Islet of Langerhans (tissue), 1 donor: ENCODE measurements at regions not wholly inside any gene's neighbourhood (a gene's known extent, or its start where the extent isn't known, plus 50 kb on each side); places are given as distances from the start of the nearest gene placed in this dataset.
"Not testable (repeated sequence)": the region's sequence is repeated elsewhere in the genome, so short reads cannot be mapped to it uniquely, and the experiment has no call there.

Experiments
- FAIRE-seq: peaks from one replicate; lab custom pipeline; 2011; peaks lifted over from hg19 to GRCh38; lab: Jason Lieb, UNC

DNA sequence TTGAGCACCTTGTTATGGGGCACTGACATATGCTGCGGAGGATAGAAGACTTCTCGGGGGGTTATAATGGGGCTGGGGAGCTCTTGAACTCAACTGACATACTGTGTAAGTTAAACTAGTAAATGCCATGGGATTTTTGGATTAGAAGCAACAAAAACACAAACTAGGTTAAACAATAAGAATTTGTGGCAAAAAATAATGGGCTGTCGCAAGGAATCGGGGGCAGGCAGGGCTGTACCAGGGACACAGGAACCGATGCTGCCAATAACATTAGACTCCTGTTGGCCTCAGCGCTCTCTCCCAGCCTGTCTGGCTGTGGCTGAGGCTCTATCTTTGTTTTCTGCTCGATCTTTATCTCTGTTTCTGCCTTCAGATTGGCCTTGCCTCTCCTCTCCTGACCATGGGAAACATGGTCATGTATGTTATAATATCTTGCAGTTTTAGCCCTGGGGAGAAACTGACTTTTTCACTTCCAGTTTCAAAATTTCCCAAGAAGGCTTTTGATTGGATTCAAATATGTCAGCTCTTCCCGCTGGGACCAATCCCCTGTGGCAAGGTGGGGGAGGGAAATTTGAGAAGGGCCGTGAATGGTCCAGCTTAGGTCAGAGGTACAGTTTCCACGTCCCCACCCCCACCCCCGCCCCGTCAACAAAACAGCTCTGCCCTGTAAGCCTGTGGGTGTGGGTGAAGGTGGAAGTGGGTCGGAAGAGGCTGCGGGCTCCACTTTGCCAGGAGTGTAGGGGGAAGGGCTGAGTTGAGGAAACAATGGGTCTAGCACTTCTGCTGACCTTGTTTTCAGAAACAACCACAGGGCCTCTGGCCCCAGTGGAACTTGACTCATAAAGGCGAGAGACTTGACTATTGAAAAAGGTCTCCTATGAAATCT lies 161.1 kb upstream of the TBL1XR1 start:
- FAIRE-seq = no peak

DNA sequence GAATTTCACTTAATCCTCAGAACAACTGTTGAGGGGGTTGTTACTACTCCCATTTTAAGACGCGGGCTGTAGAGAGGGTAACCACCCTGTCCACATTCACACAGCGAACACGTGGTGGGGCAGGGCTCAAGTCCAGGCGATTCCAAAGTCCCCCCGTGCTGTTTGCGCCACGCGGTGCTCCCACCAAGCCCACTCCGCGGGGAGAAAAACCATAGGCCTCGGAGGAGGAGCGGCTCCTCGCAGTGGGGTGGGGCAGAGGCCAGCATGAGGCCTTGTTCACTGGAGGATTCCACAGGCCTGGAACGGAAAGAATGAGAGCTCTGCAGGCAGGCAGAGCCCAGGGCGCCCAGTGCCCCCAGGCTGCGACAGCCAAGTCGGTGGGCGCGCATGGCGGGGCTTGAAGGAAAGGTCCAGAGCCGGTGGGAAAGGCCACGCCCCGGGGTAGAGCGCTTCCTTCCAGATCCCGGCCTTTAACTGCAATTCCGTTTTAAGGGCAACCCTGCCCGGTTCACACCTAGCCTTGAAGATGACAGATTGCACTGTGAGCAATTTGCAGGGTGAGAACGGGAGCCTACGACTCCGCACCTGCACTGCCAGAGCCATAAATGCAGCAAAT lies 161.8 kb upstream of the TBL1XR1 start:
- no peak for FAIRE-seq

DNA sequence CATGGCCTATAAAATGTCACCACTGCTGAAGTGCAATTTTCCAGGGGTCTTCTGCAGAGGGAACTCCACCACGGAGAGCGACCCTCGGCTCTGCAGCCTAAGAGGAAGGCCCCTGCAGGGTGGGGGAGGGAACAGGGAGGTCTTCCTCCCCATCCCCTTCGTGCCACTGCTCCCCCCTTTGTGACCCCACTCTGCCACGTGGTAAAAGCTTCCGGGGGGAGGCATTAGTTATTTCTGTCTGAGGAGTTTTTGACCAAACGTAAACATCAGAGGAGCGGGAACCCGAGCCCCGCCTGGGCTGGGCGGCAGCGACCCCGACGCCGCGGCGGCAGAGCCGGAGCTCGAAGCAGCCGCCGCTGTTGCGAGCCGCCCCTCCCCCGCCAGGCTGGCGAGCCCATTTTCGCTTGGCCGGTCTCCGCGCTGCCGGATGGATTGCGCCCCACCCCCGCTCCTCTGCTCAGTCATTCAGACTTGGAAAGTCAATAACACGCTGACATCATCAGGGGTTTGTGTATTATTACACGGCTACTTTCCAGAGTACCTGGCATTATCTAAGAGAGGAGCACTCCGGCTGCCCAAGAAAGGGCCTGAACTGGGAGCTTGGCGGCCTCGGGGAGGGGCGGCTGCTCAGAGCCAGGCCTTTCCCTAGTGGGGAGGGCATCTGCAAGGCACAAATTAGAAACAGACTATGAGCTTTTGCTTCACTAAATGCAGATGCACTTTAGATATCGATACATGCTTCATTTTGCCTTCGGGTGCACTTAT lies 162.5 kb upstream of the TBL1XR1 start:
- no peak for FAIRE-seq

DNA sequence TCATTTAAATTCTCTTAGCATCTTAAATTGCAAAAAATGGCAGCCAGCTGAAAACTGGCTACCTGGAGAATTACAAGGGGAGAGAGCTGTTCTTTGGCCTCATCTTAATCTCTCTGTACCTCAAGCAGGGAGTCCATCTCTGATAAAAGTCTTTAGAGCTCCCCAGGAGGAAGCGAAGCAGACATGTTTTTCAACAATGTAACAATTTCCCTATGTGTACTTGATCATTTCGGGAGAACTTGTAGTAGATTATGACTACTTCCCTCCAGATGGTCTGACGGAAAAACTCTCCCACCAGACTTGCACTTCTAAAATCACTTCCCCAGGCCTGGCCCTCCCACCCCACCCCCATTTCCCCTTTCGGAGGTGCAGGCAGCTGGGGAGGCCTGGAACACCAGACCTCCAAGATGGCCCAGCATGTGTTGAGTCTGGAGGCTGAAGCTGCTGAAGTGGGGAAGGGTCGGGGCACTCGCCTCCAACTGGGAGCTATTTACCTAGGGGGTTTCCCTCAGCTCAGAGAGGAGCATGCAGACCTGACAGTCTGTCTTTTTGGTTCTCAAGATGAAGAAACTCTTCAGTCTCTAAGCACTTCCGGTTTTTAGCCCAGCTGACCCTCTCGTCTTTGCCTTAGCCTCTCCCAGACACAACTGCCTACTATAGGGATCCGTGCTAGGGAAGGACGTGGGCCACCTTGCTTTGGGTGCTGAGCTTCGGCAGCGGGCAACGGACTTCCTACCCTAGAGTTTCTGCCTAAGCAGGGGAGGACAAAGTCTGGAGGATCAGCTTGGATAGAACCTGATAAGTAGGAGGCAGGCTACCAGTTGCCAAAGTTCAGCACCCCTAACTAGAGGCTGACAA lies 164.0 kb upstream of the TBL1XR1 start:
- FAIRE-seq = no peak

DNA sequence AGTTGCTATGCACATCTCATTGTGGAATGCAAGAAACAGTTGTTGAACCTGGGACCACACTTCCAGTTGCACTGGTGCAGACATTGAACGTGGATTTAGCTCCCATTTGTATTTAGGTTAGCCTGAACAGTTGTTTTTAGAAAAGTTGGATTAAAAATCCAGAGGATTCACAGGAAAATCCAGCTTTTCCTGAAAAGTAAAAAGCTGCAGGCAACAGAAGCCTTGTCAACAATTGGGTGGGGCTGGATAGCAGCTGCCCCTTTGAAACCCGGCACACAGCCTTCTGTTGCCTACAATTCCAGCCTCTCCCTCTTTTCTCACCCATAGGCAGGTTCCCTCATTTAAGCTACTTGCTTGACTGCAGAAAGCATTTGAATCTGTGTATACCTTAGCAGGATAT lies 165.3 kb upstream of the TBL1XR1 start:
- FAIRE-seq = no peak

DNA sequence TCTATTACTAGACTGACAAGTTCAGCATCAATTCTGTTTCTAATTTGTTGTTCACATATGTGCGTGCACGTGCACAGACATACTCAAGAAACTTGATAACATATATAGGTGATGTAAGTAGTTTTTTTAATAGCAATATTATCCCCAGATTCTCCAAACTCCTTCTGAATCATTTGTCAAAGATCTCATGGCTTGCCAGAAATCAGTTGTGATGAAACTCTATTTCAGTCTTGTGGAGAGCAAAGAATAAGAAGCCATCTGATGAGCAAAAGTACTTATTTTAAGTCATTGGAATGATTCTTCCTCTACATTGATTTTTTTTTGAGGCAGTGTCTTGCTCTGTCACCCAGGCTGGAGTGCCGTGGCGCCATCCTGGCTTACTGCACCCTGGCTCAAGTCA lies 167.0 kb upstream of the TBL1XR1 start:
- no peak for FAIRE-seq

DNA sequence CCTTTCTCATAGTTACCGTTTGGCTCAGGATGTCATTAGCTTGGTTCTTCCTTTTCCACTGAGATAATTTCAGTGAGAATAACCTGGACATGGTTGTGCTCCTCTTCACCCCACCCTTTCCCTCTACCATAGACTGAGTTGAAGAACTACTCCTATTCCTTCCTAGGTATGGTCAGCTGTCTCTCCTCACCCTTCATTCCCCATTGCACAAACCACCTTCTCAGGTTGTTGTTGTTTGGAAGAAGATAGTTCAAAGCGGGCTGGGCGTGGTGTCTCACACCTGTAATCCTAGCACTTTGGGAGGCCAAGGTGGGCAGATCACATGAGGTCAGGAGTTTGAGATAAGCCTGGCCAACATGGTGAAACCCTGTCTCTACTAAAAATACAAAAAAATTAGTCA lies 168.0 kb upstream of the TBL1XR1 start:
- FAIRE-seq = not testable (repeated sequence)

DNA sequence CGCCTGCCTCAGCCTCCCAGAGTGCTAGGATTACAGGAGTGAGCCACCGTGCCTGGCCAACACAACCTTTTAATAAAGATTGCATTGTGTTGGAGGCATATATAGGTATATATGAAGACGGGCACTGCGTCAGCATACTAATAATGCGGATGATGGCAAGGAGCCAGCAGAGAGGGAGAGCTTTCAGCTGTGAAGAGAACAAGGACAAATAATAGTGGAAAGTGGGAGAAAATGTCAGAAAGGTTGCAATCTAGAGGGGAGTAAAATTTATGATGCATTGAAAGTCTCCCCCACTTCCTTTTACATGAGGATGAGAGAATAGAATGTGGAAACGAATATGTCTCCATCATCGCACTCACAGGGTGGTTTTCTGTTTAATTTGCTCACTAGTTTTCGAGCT lies 170.5 kb upstream of the TBL1XR1 start:
- FAIRE-seq = no peak

DNA sequence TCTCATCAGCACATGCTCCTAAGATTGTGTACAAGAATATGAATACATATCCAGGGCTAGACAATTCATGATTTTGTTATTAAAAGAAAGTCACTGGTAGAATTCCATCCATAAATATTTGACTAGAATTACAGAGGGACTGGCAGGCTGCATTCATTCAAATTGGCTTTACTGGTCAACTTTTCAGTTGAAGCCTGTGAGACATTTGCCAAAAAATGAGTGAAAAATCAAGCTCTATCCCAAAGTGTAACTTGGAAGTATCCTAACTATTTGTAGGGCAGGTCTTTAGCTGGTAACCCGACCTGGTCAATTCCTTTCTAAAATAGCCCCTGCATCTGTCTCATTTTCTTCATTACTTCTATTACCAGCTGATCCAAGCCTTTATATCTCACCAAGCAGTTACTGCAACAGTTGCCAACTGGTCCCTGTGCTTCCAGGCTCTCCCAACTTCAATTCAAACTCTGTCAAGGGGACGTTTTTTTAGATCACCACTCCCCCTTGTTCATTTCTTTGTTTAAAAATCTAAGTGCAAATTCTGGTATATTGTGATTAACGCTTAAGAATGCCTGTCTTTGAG lies 173.1 kb upstream of the TBL1XR1 start:
- FAIRE-seq = no peak

DNA sequence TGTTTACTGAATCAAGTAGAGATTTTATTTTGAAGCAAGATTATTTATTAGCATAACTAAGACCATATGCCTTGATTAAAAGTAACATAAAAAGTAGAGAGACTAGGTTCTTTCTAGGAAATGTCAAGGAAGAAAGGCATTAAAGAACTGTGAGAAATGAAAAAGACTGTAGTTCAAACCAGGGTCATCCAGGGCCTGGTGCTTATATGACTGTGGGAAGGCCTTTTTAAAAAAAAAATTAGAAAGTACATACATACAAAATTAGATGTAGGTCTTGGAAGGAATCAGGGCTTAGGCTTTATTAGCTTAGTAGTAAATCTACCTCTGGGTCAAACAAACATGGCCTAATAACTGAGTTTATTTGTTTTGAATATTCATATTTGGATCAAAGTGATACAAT lies 173.9 kb upstream of the TBL1XR1 start:
- FAIRE-seq = no peak

DNA sequence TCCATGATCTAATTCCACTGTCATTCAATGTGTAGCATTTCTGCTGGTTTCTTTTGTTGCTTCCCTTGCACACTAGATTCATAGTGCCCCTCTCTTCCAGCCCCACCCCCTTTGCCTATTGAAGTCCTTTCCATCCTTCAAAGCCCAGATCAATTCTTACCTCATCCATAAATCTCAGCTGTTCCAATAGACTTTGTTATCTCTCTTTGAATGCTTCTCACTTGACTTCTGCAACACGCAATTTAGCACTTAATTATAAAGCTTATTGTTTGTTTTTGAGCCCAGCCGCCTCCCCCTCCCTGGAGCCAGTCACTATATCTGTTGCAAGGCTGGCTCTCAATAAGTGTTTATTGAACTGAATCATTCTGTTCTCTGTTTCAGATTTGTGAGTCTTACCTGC lies 174.6 kb upstream of the TBL1XR1 start:
- FAIRE-seq = peak; percentile 93

DNA sequence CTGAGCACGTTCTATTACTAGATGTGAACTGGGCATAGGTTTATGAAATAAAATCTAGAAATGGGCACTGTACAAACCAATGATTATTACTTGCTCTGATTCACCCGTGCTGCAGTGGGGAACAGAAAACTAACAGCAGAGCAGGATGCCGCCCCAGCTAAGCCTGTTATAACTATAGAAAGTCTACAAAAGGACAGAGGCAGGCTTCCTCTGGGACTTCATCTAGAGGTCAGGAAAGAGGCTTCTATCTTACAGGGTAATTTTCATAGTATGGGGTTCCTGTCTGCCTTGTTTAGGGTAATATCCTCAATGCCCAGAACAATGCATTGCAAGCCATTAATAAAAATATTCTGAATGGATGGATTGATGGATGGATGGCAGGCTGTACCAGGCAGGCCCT lies 177.0 kb upstream of the TBL1XR1 start:
- FAIRE-seq = no peak

DNA sequence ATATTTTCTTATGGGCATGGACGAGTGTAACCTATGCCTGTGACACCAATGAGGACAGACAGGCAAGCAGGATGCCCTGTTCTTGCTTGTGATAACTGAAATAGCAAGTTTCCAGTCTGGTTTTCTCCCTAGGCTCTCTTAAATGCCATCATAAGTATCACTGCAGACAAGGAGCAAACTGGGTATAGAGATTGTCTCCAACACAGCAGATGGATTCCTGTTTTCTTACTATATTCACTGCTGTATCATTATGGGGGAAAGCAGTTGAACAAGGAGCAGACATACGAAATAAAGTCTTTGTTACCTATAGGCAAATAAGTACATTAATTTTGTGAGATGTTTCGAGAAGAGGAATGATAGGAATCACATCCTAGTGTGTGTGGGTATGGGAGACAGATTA lies 178.0 kb upstream of the TBL1XR1 start:
- no peak for FAIRE-seq

DNA sequence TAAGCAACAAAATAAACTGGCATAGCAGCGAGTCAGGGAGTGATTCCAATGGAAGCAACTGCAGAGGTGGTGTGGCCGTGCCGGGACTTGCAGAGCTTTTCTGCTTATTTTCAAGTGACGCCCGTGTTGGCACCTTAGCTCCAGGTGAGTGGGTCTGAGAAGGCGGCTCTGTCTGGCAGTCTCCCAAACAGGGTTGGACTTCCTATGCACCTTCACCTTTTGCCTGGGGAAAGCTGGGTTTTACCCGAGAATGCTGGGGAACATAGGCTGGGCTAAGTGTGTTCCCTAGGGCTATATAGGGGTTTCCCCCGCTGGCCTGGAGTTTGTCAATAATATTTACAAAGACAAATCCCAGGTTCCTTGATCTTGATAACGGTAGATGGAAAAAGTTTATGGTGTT lies 179.9 kb upstream of the TBL1XR1 start:
- FAIRE-seq = no peak

DNA sequence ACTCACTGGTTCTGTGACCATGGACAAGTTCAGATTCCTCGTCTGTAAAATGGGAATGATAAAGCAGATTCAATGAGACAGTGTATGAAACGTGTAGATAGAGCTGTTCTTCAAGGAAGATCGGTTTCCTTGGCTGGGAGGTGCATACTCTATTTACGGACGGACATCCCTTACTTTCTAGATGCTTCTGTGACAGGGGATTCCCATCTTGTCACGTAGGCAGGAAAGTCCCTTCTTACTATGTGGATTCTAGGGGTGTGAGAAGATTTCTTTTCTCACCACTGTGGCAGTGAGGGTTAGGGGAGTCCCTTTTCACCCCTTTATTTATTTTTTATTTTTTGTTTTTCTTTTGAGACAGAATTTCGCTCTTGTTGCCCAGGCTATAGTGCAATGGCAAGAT lies 180.9 kb upstream of the TBL1XR1 start:
- FAIRE-seq = no peak

DNA sequence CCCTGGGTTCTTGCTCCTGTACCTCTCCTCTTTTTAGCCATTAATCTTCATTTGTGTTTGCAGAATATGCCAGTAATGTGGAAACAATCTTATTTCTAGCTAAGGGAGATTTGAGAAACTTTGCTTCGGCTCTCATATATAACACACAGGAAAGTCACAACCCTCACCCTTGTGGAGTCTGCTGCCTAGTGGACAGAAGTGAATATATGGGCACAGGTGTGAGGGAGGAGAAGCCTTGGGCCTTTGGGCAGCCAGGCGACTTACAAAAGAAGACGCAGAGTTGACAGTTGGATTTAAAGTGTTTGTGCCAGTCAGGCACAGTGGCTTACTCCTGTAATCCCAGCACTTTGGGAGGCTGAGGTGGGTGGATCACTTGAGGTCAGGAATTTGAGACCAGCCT lies 181.8 kb upstream of the TBL1XR1 start:
- no peak for FAIRE-seq

DNA sequence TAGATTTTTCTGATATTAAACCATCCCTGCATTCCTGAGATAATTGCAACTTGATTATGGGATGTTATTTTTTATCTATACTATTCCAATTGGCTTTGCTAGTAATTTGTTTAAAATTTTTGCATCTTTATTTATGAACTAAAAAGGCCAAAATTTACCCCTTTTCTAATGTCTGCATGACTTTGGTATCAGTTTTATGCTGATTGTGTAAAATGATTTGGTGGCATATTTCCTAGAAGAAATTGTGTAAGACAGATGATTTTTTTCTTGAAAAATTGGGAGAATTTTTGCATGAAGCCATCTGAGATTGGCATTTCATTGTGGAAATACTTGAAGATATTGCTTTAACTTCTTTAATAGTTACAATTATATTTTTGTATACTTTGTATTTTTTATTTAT lies 183.8 kb upstream of the TBL1XR1 start:
- no peak for FAIRE-seq

DNA sequence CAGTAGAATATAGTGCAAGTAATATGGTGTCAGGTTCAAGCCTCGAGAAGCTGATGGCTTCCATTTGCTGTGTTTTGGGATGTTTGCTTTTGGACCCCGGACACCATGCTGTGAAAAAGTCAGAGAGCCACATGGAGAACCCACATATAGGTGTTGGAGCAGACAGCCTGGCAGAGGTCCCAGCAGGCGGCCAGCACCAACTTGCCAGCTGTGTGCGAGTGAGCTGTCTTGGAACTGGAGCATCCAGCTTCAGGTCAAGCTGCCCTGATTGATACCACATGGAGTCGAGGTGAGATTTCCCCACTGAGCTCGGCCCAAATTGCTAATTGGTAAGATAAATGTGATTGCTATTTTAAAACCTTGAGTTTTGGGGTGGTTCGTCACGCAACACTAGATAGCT lies 185.7 kb upstream of the TBL1XR1 start:
- FAIRE-seq = no peak

DNA sequence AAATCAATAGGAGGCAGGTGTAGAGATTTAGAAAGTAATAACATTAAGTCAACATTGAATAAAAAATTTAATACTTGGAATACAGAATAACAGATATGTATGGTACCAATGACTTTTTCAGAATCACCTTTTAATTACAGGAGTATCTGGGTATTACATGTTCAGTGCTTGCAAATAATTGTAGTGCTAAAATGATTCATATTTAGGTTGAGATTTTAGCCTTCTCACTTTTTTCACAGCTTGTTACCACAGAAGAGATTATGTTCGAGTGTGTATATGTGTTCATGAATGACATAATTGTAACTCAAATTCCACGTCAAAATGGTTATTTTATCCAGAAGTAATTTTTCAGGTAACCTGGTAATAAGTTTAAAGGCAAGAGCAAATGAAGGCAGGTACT lies 187.9 kb upstream of the TBL1XR1 start:
- no peak for FAIRE-seq

DNA sequence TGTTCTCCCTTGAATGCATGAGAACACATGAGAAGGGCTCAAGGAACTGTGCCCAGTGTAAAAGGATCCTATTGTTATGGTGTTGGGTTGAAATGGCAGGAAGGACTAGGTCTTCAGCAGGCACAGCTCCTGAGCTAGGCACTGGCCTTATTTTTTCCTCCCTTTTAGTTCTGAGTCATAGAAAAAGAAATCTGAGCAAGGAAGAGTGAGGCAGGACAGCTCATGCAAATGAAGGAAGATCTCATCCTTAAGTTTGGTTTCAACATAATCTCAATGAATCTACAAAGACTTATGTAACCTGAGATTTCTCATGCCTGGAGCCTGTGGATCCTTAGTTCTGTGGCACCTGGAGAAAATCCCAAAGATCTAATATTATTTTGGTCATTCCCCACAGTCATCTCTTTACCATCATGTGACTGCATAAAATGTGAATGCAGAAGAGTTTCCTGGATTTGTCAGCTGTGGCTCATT lies 188.6 kb upstream of the TBL1XR1 start:
- no peak for FAIRE-seq

DNA sequence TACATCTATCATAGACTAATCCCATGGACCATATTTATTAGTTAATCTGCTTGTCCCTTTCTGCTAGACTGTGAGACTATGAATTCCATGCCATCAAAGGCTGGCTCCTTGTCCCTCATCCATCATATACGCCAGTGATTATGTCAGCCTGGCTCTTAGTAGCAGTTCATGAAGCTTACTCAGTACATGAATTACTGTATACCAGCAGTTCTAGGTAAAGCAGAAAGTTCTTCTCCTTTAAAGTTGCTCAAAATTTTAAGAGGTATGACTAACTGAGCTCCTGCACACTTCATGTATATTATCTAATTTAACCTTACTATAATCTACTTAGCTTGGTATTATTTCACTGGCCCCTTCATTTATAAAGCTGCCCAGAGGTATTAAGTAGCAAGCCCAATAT lies 190.9 kb upstream of the TBL1XR1 start:
- FAIRE-seq = no peak
